ENCODE measurements at regions not wholly inside any gene's neighbourhood (a gene's known extent, or its start where the extent isn't known, plus 50 kb on each side); places are given as distances from the start of the nearest gene placed in this dataset.

DNA sequence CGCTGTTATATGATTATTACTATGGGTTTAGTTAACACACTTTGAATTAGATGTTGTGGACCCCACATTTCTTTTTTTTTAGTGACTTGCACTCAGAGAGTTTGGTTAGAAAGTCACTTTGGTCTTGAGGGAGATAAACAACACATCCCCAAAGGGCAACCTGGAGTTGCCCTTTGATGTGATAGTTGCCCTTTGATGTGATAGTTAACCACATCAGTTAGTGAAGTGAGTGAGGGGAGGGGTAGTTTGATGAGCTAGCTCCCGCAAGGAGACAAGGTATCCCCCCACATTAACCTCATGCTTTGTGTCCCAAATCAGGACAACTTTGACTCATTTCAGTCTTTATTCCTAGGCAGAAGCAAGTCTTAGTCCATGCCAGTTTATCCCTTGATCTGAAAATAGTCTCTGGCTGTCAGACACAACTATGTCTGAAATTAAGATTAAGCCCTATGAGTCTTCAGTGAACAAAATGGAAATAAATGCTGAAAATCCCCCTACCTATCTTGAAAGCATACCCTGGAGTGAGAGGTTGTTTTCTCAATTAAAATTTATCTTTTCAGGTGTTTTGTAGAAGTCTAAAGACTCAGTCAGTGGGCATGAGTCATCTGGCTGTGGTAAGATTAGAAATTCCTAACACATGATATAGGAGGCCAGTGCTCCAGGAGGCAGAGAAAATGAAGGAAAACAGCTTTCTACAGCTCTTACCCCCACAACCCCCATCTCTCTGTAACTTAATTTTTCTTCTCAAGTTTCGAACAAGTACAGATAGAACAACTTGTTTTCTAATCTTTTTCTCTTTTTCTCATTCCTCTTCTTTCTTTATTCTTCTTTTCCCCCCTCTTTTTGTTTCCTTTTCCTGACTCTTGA lies 208.9 kb upstream of the DMRTA1 start:
- Histone ChIP-seq H3K9me3 (ENCODE audit: control extremely low read depth in 1 of 5, control insufficient read depth in 4 of 5, insufficient read depth in 2 of 5, low read depth in 1 of 5, low read length in 4 of 5) (no peaks in the 10 kb centered on the region), H3K4me3 (ENCODE audit: control insufficient read depth in 1 of 7, extremely low read depth in 1 of 7, insufficient read depth in 4 of 7, low read depth in 2 of 7, low read length in 6 of 7) (no peak overlapping the region), H3K27me3 (replicated peaks in 2 of 5; ENCODE audit: control insufficient read depth in 4 of 5, insufficient read depth in 5 of 5, low read length in 4 of 5) (peaks cover 5 to 43% (median 13%) of the 10 kb centered on the region in 5 experiments), H3K36me3 (ENCODE audit: control insufficient read depth in 4 of 4, insufficient read depth in 4 of 4, low read length in 3 of 4) (no peaks in the 10 kb centered on the region), H3K4me1 (ENCODE audit: control extremely low read depth in 1 of 4, control insufficient read depth in 4 of 4, insufficient read depth in 4 of 4, low read length in 3 of 4) (no peaks in the 10 kb centered on the region), H3K27ac (ENCODE audit: insufficient read depth in 1 of 2, low read depth in 1 of 2, low read length in 2 of 2, poor library complexity in 1 of 2, severe bottlenecking in 2 of 2) (no peak overlapping the region)
- no peak for DNase-seq
- 100% methylated on average over 1 of the region's 3 CpGs for WGBS (ENCODE audit: insufficient coverage)
- CTCF ChIA-PET, result interaction anchor here (1.0 to 2.5 kb wide), 3 partner anchors 420 to 426 kb away, joined by 4 to 11 read pairs (median 5); no protein-coding TSS in a partner anchor
- POLR2A ChIA-PET, result no interaction called here

DNA sequence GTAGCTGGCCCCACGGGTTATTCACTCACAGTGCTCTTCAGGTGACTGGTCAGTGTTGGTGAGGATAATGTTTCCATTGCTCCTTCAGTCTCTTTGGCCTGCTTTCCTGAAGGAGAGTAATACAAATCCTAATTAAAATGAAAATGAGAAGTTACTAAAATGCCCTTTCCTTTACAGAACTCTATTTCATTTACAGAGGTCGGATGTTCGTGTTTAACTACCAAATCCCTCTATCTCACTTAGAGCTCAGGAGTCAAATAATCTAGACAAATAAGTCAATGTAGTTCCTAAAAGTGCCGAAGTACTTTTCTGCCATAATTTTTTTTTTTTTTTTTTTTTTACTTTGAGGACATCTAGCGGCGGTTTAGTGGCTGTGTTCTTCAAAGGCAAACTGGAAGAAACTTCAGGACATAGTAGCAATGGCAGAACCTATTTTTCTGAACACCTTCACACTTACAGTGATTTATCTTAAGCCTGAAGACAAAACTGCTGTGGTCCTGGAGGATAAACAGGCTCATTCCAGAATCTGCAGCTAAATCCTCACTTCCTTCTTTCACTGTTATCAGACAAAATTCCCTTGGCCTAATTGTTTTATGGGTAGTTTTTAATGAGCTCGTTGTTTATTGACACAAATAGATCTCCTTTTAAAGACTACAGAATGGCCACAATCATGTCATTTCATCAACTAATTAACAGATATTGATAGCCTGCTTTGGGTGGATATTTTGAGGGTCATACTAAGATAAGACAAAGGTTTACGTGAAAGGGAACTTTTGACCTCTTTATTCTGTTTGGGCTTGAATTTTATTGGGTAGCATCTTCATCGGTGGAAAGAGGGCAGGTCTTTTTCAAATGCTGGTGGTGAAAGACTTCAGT lies 207.6 kb upstream of the DMRTA1 start:
- CTCF ChIA-PET, result interaction anchor here (1.0 to 2.5 kb wide), 6 partner anchors 10 to 429 kb away, joined by 4 to 11 read pairs (median 4); partner anchors contain the start of gene CDKN2B
- Histone ChIP-seq H3K4me3 (ENCODE audit: control insufficient read depth in 1 of 7, extremely low read depth in 1 of 7, insufficient read depth in 4 of 7, low read depth in 2 of 7, low read length in 6 of 7) (no peak overlapping the region), H3K27me3 (replicated peaks in 2 of 5; ENCODE audit: control insufficient read depth in 4 of 5, insufficient read depth in 5 of 5, low read length in 4 of 5) (peaks cover 5 to 39% (median 16%) of the 10 kb centered on the region in 5 experiments), H3K9me3 (ENCODE audit: control extremely low read depth in 1 of 5, control insufficient read depth in 4 of 5, insufficient read depth in 2 of 5, low read depth in 1 of 5, low read length in 4 of 5) (no peaks in the 10 kb centered on the region), H3K4me1 (ENCODE audit: control extremely low read depth in 1 of 4, control insufficient read depth in 4 of 4, insufficient read depth in 4 of 4, low read length in 3 of 4) (no peaks in the 10 kb centered on the region), H3K27ac (ENCODE audit: insufficient read depth in 1 of 2, low read depth in 1 of 2, low read length in 2 of 2, poor library complexity in 1 of 2, severe bottlenecking in 2 of 2) (no peak overlapping the region), H3K36me3 (ENCODE audit: control insufficient read depth in 4 of 4, insufficient read depth in 4 of 4, low read length in 3 of 4) (no peaks in the 10 kb centered on the region)
- 17% methylated on average over 2 of the region's 9 CpGs for WGBS (ENCODE audit: insufficient coverage)
- POLR2A ChIA-PET, result interaction anchor here (0.6 kb wide), 2 partner anchors 160 to 203 kb away, joined by 3 read pairs; no protein-coding TSS in a partner anchor
- DNase-seq, result peak; percentile 21 to 63 (median 57)

DNA sequence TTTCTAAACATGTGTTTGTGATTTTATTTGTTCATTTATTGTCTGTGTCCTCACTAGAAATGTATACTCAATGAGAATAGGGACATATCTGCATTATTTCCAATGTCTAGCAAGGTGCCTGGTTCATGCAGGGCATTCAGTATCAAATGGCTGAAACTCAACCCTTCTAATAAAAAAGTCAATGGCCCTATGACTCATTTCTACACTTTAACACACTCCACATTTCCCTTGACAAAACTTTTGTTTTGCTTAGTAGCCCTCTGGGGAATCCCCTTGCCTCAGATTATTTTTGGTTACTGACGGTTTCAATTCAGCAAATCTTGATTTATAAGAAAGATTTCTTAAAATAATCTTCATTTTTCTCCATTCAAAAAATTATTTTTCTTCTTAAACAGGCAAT lies 206.0 kb upstream of the DMRTA1 start:
- Histone ChIP-seq H3K27me3 (replicated peaks in 2 of 5; ENCODE audit: control insufficient read depth in 4 of 5, insufficient read depth in 5 of 5, low read length in 4 of 5) (peaks cover 5 to 37% (median 16%) of the 10 kb centered on the region in 5 experiments), H3K27ac (ENCODE audit: insufficient read depth in 1 of 2, low read depth in 1 of 2, low read length in 2 of 2, poor library complexity in 1 of 2, severe bottlenecking in 2 of 2) (no peak overlapping the region), H3K4me1 (ENCODE audit: control extremely low read depth in 1 of 4, control insufficient read depth in 4 of 4, insufficient read depth in 4 of 4, low read length in 3 of 4) (no peaks in the 10 kb centered on the region), H3K4me3 (ENCODE audit: control insufficient read depth in 1 of 7, extremely low read depth in 1 of 7, insufficient read depth in 4 of 7, low read depth in 2 of 7, low read length in 6 of 7) (no peak overlapping the region), H3K36me3 (ENCODE audit: control insufficient read depth in 4 of 4, insufficient read depth in 4 of 4, low read length in 3 of 4) (no peaks in the 10 kb centered on the region), H3K9me3 (ENCODE audit: control extremely low read depth in 1 of 5, control insufficient read depth in 4 of 5, insufficient read depth in 2 of 5, low read depth in 1 of 5, low read length in 4 of 5) (no peaks in the 10 kb centered on the region)
- POLR2A ChIA-PET, result no interaction called here
- CTCF ChIA-PET, result interaction anchor here (1.0 to 2.5 kb wide), 3 partner anchors 10 to 429 kb away, joined by 3 to 11 read pairs (median 5); no protein-coding TSS in a partner anchor
- DNase-seq, result peak in 2 of 3 donors; percentile 43 to 47
- WGBS (ENCODE audit: insufficient coverage), result no CpG with 5 or more reads among the region's 1 CpG

DNA sequence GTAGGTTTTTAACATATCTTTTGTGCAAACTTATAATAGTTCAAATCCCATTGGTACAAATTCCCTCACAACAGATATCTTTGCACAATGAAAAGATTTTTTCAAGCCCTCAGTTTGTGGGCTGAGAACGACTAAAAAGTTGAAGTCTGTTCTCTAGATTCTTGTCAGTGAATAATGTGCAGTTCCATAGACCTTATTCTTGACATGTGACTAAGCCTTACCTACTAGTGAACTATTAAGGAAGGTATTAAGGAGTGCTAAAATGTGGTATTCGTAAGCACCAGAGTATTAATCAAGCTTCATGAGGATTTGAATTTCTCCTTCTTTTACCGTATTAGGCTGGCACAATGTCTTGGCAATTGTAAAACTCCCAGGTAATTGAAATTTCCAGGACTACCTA lies 205.6 kb upstream of the DMRTA1 start:
- POLR2A ChIA-PET, result no interaction called here
- CTCF ChIA-PET, result interaction anchor here (1.4 to 2.0 kb wide), 2 partner anchors 213 to 215 kb away, joined by 3 to 5 read pairs; no protein-coding TSS in a partner anchor

DNA sequence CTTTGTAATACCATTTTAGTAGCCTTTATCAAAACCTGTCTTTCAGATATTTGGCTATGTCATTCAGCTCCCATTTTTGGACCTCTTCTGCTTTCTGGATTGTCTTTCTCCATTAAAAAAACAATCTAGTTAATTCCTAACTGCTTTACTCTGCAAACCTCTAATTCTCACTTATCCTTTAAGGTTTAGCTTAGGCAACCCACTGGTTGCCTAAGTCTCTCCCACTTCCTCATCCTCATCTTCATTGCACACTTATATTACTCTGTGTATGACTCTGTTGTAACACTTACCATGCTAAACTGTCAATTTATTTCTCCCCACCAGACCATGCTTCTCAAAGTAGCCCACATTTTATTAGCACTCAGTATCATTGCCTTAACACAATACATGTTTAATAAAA lies 205.0 kb upstream of the DMRTA1 start:
- Histone ChIP-seq H3K27ac (ENCODE audit: insufficient read depth in 1 of 2, low read depth in 1 of 2, low read length in 2 of 2, poor library complexity in 1 of 2, severe bottlenecking in 2 of 2) (no peak overlapping the region), H3K36me3 (ENCODE audit: control insufficient read depth in 4 of 4, insufficient read depth in 4 of 4, low read length in 3 of 4) (no peaks in the 10 kb centered on the region), H3K4me1 (ENCODE audit: control extremely low read depth in 1 of 4, control insufficient read depth in 4 of 4, insufficient read depth in 4 of 4, low read length in 3 of 4) (no peaks in the 10 kb centered on the region), H3K9me3 (ENCODE audit: control extremely low read depth in 1 of 5, control insufficient read depth in 4 of 5, insufficient read depth in 2 of 5, low read depth in 1 of 5, low read length in 4 of 5) (no peaks in the 10 kb centered on the region), H3K27me3 (replicated peaks in 2 of 5; ENCODE audit: control insufficient read depth in 4 of 5, insufficient read depth in 5 of 5, low read length in 4 of 5) (peaks cover 5 to 38% (median 18%) of the 10 kb centered on the region in 5 experiments), H3K4me3 (ENCODE audit: control insufficient read depth in 1 of 7, extremely low read depth in 1 of 7, insufficient read depth in 4 of 7, low read depth in 2 of 7, low read length in 6 of 7) (no peak overlapping the region)
- DNase-seq, result no peak
- ChIA-PET CTCF (interaction anchor here (1.4 to 2.0 kb wide), 2 partner anchors 213 to 214 kb away, joined by 3 to 5 read pairs; no protein-coding TSS in a partner anchor), POLR2A (no interaction called here)

More for the DNA sequence above, 205.6 kb upstream of the DMRTA1 start:
- Histone ChIP-seq H3K36me3 (ENCODE audit: control insufficient read depth in 4 of 4, insufficient read depth in 4 of 4, low read length in 3 of 4) (no peaks in the 10 kb centered on the region), H3K4me1 (ENCODE audit: control extremely low read depth in 1 of 4, control insufficient read depth in 4 of 4, insufficient read depth in 4 of 4, low read length in 3 of 4) (no peaks in the 10 kb centered on the region), H3K4me3 (ENCODE audit: control insufficient read depth in 1 of 7, extremely low read depth in 1 of 7, insufficient read depth in 4 of 7, low read depth in 2 of 7, low read length in 6 of 7) (no peak overlapping the region), H3K9me3 (ENCODE audit: control extremely low read depth in 1 of 5, control insufficient read depth in 4 of 5, insufficient read depth in 2 of 5, low read depth in 1 of 5, low read length in 4 of 5) (no peaks in the 10 kb centered on the region), H3K27me3 (replicated peaks in 2 of 5; ENCODE audit: control insufficient read depth in 4 of 5, insufficient read depth in 5 of 5, low read length in 4 of 5) (peaks cover 5 to 37% (median 16%) of the 10 kb centered on the region in 5 experiments), H3K27ac (ENCODE audit: insufficient read depth in 1 of 2, low read depth in 1 of 2, low read length in 2 of 2, poor library complexity in 1 of 2, severe bottlenecking in 2 of 2) (no peak overlapping the region)
- WGBS (ENCODE audit: insufficient coverage), result no CpG with 5 or more reads among the region's 3 CpGs
- no peak for DNase-seq

DNA sequence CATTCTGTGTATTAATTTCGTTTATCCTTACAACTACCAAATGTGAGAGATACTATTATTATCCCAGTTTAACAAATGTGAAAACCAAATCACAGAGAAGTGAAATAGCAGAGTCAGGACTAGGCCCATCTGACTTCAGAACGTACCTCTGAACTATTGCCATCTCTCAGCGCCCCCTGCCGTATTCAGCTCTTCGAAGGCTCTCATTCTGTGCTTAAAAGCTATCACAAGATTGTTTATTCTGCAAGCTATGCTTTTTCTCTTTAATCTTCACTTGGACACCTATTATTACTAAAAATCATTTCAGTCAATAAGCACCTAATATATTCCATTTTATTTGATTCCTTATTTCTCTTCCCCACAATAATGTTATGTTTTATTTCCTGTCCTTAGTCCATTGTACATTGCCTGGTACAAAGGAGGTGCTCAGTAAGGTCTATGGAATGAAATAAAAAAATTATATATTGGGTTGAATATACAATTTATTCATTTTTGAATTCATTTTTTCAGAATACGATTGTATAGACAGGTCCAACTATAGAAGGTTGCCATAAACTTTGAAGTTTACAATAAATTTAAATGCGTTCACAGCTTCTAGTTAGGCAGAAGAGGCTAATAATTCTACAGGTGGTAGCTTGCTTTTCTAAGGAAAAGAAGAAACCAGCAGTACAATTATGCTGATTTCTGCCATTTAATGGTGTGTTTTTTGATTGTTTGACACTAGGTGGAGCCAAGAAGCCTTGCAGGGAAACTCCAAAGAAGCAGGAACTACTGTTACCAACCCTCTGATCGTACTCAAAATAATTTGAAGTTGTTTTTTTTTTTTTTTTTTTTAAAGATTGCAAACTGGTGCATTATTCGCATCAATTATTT lies 202.2 kb upstream of the DMRTA1 start:
- ChIA-PET POLR2A (no interaction called here), CTCF (interaction anchor here (1.0 to 2.8 kb wide), 9 partner anchors 11 to 433 kb away, joined by 3 to 8 read pairs (median 4); no protein-coding TSS in a partner anchor)
- no peaks in the 10 kb centered on the region for H3K36me3 ChIP-seq (ENCODE audit: control insufficient read depth in 4 of 4, insufficient read depth in 4 of 4, low read length in 3 of 4)
- peaks cover 5 to 30% (median 21%) of the 10 kb centered on the region in 5 experiments for H3K27me3 ChIP-seq (replicated peaks in 2 of 5; ENCODE audit: control insufficient read depth in 4 of 5, insufficient read depth in 5 of 5, low read length in 4 of 5)
- peak overlapping the region in 2 of 7 experiments; percentile 0 to 53 for H3K4me3 ChIP-seq (ENCODE audit: control insufficient read depth in 1 of 7, extremely low read depth in 1 of 7, insufficient read depth in 4 of 7, low read depth in 2 of 7, low read length in 6 of 7)
- no peak overlapping the region for H3K27ac ChIP-seq (ENCODE audit: insufficient read depth in 1 of 2, low read depth in 1 of 2, low read length in 2 of 2, poor library complexity in 1 of 2, severe bottlenecking in 2 of 2)
- WGBS (ENCODE audit: insufficient coverage), result 28% methylated on average over 4 of the region's 9 CpGs
- no peaks in the 10 kb centered on the region for H3K4me1 ChIP-seq (ENCODE audit: control extremely low read depth in 1 of 4, control insufficient read depth in 4 of 4, insufficient read depth in 4 of 4, low read length in 3 of 4)
- DNase-seq, result peak; percentile 64 to 76 (median 75)
- peaks cover 0 to 1% (median 0%) of the 10 kb centered on the region in 5 experiments for H3K9me3 ChIP-seq (ENCODE audit: control extremely low read depth in 1 of 5, control insufficient read depth in 4 of 5, insufficient read depth in 2 of 5, low read depth in 1 of 5, low read length in 4 of 5)
